ENCODE measurements at regions not wholly inside any gene's neighbourhood (a gene's known extent, or its start where the extent isn't known, plus 50 kb on each side); places are given as distances from the start of the nearest gene placed in this dataset.
"Not testable (repeated sequence)": the region's sequence is repeated elsewhere in the genome, so short reads cannot be mapped to it uniquely, and the experiment has no call there.

- no peak overlapping the region for H2AFZ ChIP-seq (ENCODE audit: low read length)
- no peak overlapping the region for H2BK12ac ChIP-seq (ENCODE audit: insufficient read length, low read depth, low read length)
- no peak overlapping the region for H2BK5ac ChIP-seq (ENCODE audit: insufficient read length, low read length)
- H3K23me2 ChIP-seq (ENCODE audit: insufficient read length, low read depth, low read length, poor library complexity, severe bottlenecking), result no peaks in the 10 kb centered on the region
- Mint-ChIP-seq H3K4me3 (no peak overlapping the region), H3K27me3 (ENCODE audit: low read depth) (peaks cover 5% of the 10 kb centered on the region), H3K9me3 (peaks cover 42% of the 10 kb centered on the region in 2 experiments), H3K36me3 (ENCODE audit: insufficient read depth in 1 of 3, low read depth in 3 of 3) (peaks cover 34 to 42% (median 36%) of the 10 kb centered on the region in 3 experiments), H3K27ac (no peak overlapping the region), H3K4me1 (peaks cover 14 to 15% of the 10 kb centered on the region in 2 experiments)
- WGBS (ENCODE audit: extremely low coverage, insufficient read length, low lambda C conversion rate), result no CpG with 5 or more reads among the region's 13 CpGs
- H4K20me1 ChIP-seq (ENCODE audit: control insufficient read depth, insufficient read depth, insufficient read length), result no peaks in the 10 kb centered on the region
- no peak overlapping the region for H3K18ac ChIP-seq (ENCODE audit: insufficient read length, low read depth, low read length)
- H3T11ph ChIP-seq (ENCODE audit: low read length), result no peak overlapping the region
- no peak overlapping the region for H4K91ac ChIP-seq (ENCODE audit: insufficient read length, low read depth, low read length)
- TF ChIP-seq CTCF (conservative IDR thresholded peaks at IDR 0.05), result no peak
- no peaks in the 10 kb centered on the region for H3K79me2 ChIP-seq (ENCODE audit: insufficient read depth, low read length)
- H3K27ac ChIP-seq (ENCODE audit: insufficient read length, low read depth, low read length), result no peak overlapping the region
- peaks cover 10% of the 10 kb centered on the region for H3K9me3 ChIP-seq (ENCODE audit: control insufficient read depth, low read depth, low read length)
- H2BK15ac ChIP-seq (ENCODE audit: low read depth, low read length), result no peak overlapping the region
- no peaks in the 10 kb centered on the region for H3K4me1 ChIP-seq (ENCODE audit: insufficient read depth, low read length)
- no peak overlapping the region for H3K9ac ChIP-seq (ENCODE audit: extremely low read depth, insufficient read length, low read length)
- no peak overlapping the region for H4K5ac ChIP-seq (ENCODE audit: insufficient read length, low read depth, low read length)
- no peak overlapping the region for H4K8ac ChIP-seq (replicated peaks; ENCODE audit: insufficient read length, low read depth, low read length)
- no peaks in the 10 kb centered on the region for H3K79me1 ChIP-seq (ENCODE audit: insufficient read depth, low read depth, low read length, poor library complexity, severe bottlenecking)
- H3K23ac ChIP-seq (ENCODE audit: insufficient read length, low read depth, low read length), result no peak overlapping the region
- no peak overlapping the region for H2BK20ac ChIP-seq (ENCODE audit: low read depth, low read length, poor library complexity, severe bottlenecking)
- H2AK5ac ChIP-seq (ENCODE audit: insufficient read length, low read length), result no peak overlapping the region
- no peak overlapping the region for H2BK120ac ChIP-seq (ENCODE audit: low read depth, low read length, poor library complexity, severe bottlenecking)
- H3K4me2 ChIP-seq (ENCODE audit: insufficient read depth, insufficient read length, low read length), result no peak overlapping the region
- H3K56ac ChIP-seq (ENCODE audit: insufficient read length, low read depth, low read length), result no peak overlapping the region
- no peak overlapping the region for H3K14ac ChIP-seq (ENCODE audit: insufficient read depth, low read length)
- DNase-seq, result no peak
- H3K27me3 ChIP-seq (ENCODE audit: insufficient read depth, low read length), result no peaks in the 10 kb centered on the region
- H3K4ac ChIP-seq (ENCODE audit: low read depth, low read length), result no peak overlapping the region
These were observed 153.3 kb downstream of the QRSL1 start for GRCh38 chr6:106782536-106783285.

- not testable (repeated sequence) for H3K27me3 Mint-ChIP-seq (ENCODE audit: low read depth); H3K18ac ChIP-seq (ENCODE audit: insufficient read length, low read depth, low read length); H4K8ac ChIP-seq (replicated peaks; ENCODE audit: insufficient read length, low read depth, low read length); H3K79me2 ChIP-seq (ENCODE audit: insufficient read depth, low read length); H3T11ph ChIP-seq (ENCODE audit: low read length); H3K4me2 ChIP-seq (ENCODE audit: insufficient read depth, insufficient read length, low read length); H4K5ac ChIP-seq (ENCODE audit: insufficient read length, low read depth, low read length); H3K79me1 ChIP-seq (ENCODE audit: insufficient read depth, low read depth, low read length, poor library complexity, severe bottlenecking); H4K91ac ChIP-seq (ENCODE audit: insufficient read length, low read depth, low read length); H3K9ac ChIP-seq (ENCODE audit: extremely low read depth, insufficient read length, low read length); H4K20me1 ChIP-seq (ENCODE audit: control insufficient read depth, insufficient read depth, insufficient read length); H2BK12ac ChIP-seq (ENCODE audit: insufficient read length, low read depth, low read length); H3K4me1 ChIP-seq (ENCODE audit: insufficient read depth, low read length); H2BK5ac ChIP-seq (ENCODE audit: insufficient read length, low read length); H3K23me2 ChIP-seq (ENCODE audit: insufficient read length, low read depth, low read length, poor library complexity, severe bottlenecking); H3K27me3 ChIP-seq (ENCODE audit: insufficient read depth, low read length); H3K4ac ChIP-seq (ENCODE audit: low read depth, low read length); H3K56ac ChIP-seq (ENCODE audit: insufficient read length, low read depth, low read length); H2BK15ac ChIP-seq (ENCODE audit: low read depth, low read length); H3K9me3 ChIP-seq (ENCODE audit: control insufficient read depth, low read depth, low read length); H2BK120ac ChIP-seq (ENCODE audit: low read depth, low read length, poor library complexity, severe bottlenecking); H3K23ac ChIP-seq (ENCODE audit: insufficient read length, low read depth, low read length); H3K27ac ChIP-seq (ENCODE audit: insufficient read length, low read depth, low read length); H3K27ac Mint-ChIP-seq; H3K4me3 Mint-ChIP-seq; H2AFZ ChIP-seq (ENCODE audit: low read length); H2AK5ac ChIP-seq (ENCODE audit: insufficient read length, low read length); H2BK20ac ChIP-seq (ENCODE audit: low read depth, low read length, poor library complexity, severe bottlenecking); H3K14ac ChIP-seq (ENCODE audit: insufficient read depth, low read length); DNase-seq
- H3K9me3 Mint-ChIP-seq, result peaks cover 42 to 45% of the 10 kb centered on the region in 2 experiments
- H3K4me1 Mint-ChIP-seq, result peaks cover 16 to 17% of the 10 kb centered on the region in 2 experiments
- peaks cover 34 to 42% (median 36%) of the 10 kb centered on the region in 3 experiments for H3K36me3 Mint-ChIP-seq (ENCODE audit: insufficient read depth in 1 of 3, low read depth in 3 of 3)
These were observed 150.2 kb downstream of the QRSL1 start for GRCh38 chr6:106779552-106779951.

Data from H9 (cell line).